GM13977 (cell line): ENCODE measurements at regions not wholly inside any gene's neighbourhood (a gene's known extent, or its start where the extent isn't known, plus 50 kb on each side); places are given as distances from the start of the nearest gene placed in this dataset.

Experiments
- DNase-seq: peaks from one replicate; pipeline ENCODE4 v3.0.0; 2012; ENCODE audit warnings: low spot score
- in situ Hi-C: fragments of 300-500 bp; cut with MboI; formaldehyde crosslinking; loops from one replicate; pipeline ENCODE4 v1.12.0; 2022; ENCODE audit warnings: low sequenced_read_pairs, low pct_unique_long_range_greater_than_20kb, mixed read lengths, inconsistent platforms; ENCODE audit not compliant: unreplicated experiment
- TF ChIP-seq, protein P1 (sequence below): IDR thresholded peaks from 2 replicates; pipeline ENCODE4 v1.5.1; 2012; ENCODE audit warnings: mild to moderate bottlenecking, control low read depth; ENCODE audit not compliant: insufficient read depth; ENCODE audit errors: extremely low read depth, missing control alignments

DNA sequence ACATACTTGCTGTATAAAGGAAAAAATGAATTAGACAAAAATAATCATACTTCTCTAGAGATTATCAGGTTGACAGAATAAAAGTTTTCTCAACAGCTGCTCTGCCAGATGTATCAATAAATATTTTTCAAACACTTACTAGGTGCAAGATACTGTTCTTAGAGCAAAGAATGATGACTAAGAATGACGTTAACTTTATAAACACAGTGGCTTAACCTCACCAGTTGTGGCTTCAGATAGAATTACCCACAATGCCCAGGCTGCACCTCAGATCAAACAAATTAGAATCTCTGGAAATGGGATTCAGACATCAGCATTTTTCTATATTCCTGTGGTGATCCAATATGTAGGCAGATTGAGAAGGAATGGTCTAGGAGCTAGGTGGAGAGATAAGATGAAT lies 422.4 kb upstream of the ATP11B start:
- DNase-seq = no peak
- in situ Hi-C loops = no loop called here
- TF ChIP-seq, protein P1, sequence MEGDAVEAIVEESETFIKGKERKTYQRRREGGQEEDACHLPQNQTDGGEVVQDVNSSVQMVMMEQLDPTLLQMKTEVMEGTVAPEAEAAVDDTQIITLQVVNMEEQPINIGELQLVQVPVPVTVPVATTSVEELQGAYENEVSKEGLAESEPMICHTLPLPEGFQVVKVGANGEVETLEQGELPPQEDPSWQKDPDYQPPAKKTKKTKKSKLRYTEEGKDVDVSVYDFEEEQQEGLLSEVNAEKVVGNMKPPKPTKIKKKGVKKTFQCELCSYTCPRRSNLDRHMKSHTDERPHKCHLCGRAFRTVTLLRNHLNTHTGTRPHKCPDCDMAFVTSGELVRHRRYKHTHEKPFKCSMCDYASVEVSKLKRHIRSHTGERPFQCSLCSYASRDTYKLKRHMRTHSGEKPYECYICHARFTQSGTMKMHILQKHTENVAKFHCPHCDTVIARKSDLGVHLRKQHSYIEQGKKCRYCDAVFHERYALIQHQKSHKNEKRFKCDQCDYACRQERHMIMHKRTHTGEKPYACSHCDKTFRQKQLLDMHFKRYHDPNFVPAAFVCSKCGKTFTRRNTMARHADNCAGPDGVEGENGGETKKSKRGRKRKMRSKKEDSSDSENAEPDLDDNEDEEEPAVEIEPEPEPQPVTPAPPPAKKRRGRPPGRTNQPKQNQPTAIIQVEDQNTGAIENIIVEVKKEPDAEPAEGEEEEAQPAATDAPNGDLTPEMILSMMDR = no peak

DNA sequence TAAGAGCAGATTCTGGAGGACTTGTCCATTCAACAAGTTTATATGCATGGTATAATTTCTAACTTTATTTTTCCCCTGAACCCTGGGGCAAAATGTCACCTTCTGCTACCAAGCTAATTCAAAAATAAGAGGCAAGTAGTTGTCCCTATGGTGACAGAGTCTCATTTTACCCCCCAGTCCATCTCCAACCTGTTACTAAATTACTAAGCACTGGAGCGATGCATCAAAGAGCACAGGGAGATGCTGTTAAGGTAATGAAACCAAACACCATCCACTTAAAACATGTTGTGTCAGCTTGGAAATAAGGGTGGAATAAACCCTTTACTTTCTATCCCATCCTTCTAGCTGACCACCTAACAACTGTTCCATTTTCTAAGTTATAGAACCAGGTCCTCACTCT lies 417.4 kb upstream of the ATP11B start:
- in situ Hi-C loops = no loop called here

DNA sequence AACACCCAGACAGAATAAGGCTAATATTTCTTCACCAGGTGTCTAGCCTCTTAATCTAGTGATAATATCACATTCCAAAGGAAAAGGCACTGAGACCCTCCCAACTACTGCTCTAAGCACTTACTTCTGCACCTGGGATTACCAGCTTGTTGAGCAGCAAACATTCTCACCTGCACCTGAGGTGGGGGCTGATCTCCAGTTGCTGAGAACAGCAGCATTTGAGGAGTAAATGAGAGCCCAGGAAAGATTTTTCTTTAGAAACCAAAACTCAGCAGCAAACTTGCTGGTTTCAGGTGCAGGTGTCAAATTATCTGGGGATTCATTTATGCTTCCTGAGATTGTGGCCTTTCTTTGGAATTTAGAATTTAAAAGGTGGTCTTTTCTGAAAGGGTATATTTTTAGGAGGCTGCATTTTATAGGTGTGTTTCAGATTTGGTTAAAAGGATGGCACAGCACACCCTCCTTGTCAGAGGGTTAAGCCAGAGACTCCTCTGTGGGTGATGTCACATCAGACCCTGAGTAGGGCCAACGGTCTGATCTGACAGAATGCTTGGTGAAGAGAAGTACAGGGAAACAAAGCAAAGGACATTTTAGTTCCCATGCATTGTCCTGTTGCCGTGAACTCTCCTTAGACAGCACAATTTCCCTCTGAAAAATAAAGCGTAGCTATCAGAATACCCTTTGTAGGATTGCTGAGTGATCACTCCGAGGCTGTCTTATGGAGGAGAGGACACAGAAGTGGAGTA lies 411.0 kb upstream of the ATP11B start:
- no peak for DNase-seq
- in situ Hi-C loops = no loop called here
- TF ChIP-seq, protein P1 = no peak

More for the DNA sequence above, 417.4 kb upstream of the ATP11B start:
- no peak for DNase-seq
- TF ChIP-seq, protein P1 = no peak

DNA sequence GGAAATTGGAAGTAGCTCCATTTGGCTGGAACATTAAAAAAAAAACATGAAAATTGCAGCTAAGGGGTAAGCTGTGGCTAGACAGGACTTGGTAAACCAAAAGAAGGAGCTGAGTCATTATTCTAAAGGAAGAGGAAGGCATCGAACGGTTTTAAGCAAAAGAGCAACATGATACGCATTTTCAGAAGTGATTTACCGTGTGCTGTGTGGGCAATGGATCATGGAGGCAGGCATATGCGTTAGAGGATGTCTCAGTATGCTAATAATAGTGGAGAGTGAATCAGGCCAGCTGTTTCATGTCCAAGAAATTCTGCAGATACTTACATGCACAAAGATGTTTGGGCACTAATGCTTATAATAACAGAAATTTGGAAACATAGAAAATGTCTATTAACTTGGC lies 409.1 kb upstream of the ATP11B start:
- TF ChIP-seq, protein P1 = no peak
- DNase-seq = no peak
- in situ Hi-C loops = no loop called here

DNA sequence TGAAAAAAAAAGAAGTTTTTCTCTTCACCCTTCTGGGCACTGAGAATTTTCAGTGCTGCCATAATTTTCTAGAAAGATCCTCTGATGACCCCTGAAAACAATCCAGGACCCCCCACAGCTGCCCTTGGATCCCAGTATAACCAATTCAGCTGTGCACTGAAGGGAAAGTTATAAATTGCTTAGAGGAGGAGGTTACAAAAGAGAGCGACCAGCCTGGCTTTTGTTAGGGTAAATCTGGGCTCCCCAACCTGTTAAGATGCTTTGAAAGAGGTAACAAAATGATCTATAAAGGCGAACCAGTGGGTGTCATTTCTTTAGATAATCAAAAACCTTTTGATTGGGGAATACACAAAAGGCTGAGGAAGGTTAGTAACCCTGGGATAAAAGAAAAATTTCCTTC lies 407.9 kb upstream of the ATP11B start:
- in situ Hi-C loops = no loop called here
- DNase-seq = no peak
- TF ChIP-seq, protein P1 = no peak

DNA sequence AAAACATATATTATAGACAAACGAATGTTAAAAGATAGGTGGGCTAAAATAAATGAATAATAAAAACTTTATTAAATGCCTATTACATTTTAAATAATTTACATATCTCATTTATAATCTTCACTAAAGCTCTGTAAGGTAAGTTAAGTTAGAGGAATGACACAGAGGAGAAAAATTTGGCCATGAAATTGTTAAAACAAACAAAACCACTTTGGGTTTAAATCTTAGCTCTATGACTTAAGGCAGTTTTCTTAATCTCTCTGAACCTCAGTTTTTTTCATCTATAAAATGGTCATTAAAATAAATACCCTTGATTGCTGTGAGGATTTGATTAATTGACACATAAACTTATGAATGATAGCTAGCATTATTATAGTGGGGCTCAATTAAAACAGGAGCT lies 404.8 kb upstream of the ATP11B start:
- in situ Hi-C loops = no loop called here
- TF ChIP-seq, protein P1 = no peak
- DNase-seq = no peak
